AG08396 (cell line): ENCODE measurements at regions not wholly inside any gene's neighbourhood (a gene's known extent, or its start where the extent isn't known, plus 50 kb on each side); places are given as distances from the start of the nearest gene placed in this dataset.

Experiments used
- DNase-seq: peaks from one replicate; pipeline ENCODE4 v3.0.0; 2012; ENCODE audit warnings: low spot score, mixed read lengths

- no peak for DNase-seq
Observed at GRCh38 chr4:136847881-136848621, 684.2 kb downstream of the PCDH18 start.

GRCh38 chr4:136841526-136841925 lies 690.8 kb downstream of the PCDH18 start:
- DNase-seq, result no peak

- DNase-seq, result no peak
Observed at GRCh38 chr4:136838607-136839006, 693.7 kb downstream of the PCDH18 start.

- no peak for DNase-seq
Observed at GRCh38 chr4:136831553-136831952, 700.7 kb downstream of the PCDH18 start.

- DNase-seq, result no peak
Observed at GRCh38 chr4:136829280-136829679, 703.0 kb downstream of the PCDH18 start.

GRCh38 chr4:136823020-136823419 lies 709.3 kb downstream of the PCDH18 start:
- DNase-seq, result no peak

GRCh38 chr4:136818811-136819330 lies 713.4 kb downstream of the PCDH18 start:
- DNase-seq, result no peak

GRCh38 chr4:136812100-136812880 lies 720.0 kb downstream of the PCDH18 start:
- no peak for DNase-seq

GRCh38 chr4:136811496-136812077 lies 720.7 kb downstream of the PCDH18 start:
- DNase-seq, result no peak

GRCh38 chr4:136810626-136811025 lies 721.7 kb downstream of the PCDH18 start:
- peak; percentile 21 for DNase-seq

- DNase-seq, result no peak
Observed at GRCh38 chr4:136806844-136807243, 725.5 kb downstream of the PCDH18 start.

GRCh38 chr4:136805617-136806016 lies 726.7 kb downstream of the PCDH18 start:
- no peak for DNase-seq

GRCh38 chr4:136803433-136803832 lies 728.9 kb downstream of the PCDH18 start:
- no peak for DNase-seq

GRCh38 chr4:136800248-136800647 lies 732.0 kb downstream of the PCDH18 start:
- no peak for DNase-seq

- DNase-seq, result no peak
Observed at GRCh38 chr4:136796953-136797352, 735.3 kb downstream of the PCDH18 start.

- no peak for DNase-seq
Observed at GRCh38 chr4:136793848-136794247, 738.4 kb downstream of the PCDH18 start.

- DNase-seq, result no peak
Observed at GRCh38 chr4:136784326-136784725, 748.0 kb downstream of the PCDH18 start.

- no peak for DNase-seq
Observed at GRCh38 chr4:136769717-136770116, 762.6 kb downstream of the PCDH18 start.

GRCh38 chr4:136768925-136769275 lies 763.4 kb downstream of the PCDH18 start:
- no peak for DNase-seq

GRCh38 chr4:136768213-136768924 lies 763.9 kb downstream of the PCDH18 start:
- DNase-seq, result no peak

GRCh38 chr4:136763919-136764318 lies 768.4 kb downstream of the PCDH18 start:
- DNase-seq, result no peak

- no peak for DNase-seq
Observed at GRCh38 chr4:136755531-136755916, 776.8 kb downstream of the PCDH18 start.
